ENCODE measurements at regions not wholly inside any gene's neighbourhood (a gene's known extent, or its start where the extent isn't known, plus 50 kb on each side); places are given as distances from the start of the nearest gene placed in this dataset.
A peak's percentile ranks its signal among the peaks of the same experiment; 100 is the strongest.

- DNase-seq (ENCODE audit: low read depth), result no peak
- no peak overlapping the region for H3K4me3 ChIP-seq (ENCODE audit: low read depth, low read length)
- TF ChIP-seq CTCF (IDR thresholded peaks at IDR 0.05; ENCODE audit: insufficient read depth, low read length, poor library complexity, severe bottlenecking), result no peak
These were observed 779.6 kb downstream of the CDH18 start for GRCh38 chr5:19208397-19208796.

GRCh38 chr5:19210886-19211285, 777.1 kb downstream of the CDH18 start:
- TF ChIP-seq CTCF (IDR thresholded peaks at IDR 0.05; ENCODE audit: insufficient read depth, low read length, poor library complexity, severe bottlenecking), result no peak
- Histone ChIP-seq H3K4me3 (ENCODE audit: low read depth, low read length) (no peak overlapping the region), H3K36me3 (ENCODE audit: control insufficient read depth, insufficient read depth, low read length) (no peaks in the 10 kb centered on the region), H3K27me3 (ENCODE audit: control insufficient read depth, insufficient read depth, low read length) (no peaks in the 10 kb centered on the region)
- no peak for DNase-seq (ENCODE audit: low read depth)

More at GRCh38 chr5:19208397-19208796, 779.6 kb downstream of the CDH18 start:
- Histone ChIP-seq H3K36me3 (ENCODE audit: control insufficient read depth, insufficient read depth, low read length) (no peaks in the 10 kb centered on the region), H3K27me3 (ENCODE audit: control insufficient read depth, insufficient read depth, low read length) (no peaks in the 10 kb centered on the region)

- no peaks in the 10 kb centered on the region for H3K27me3 ChIP-seq (ENCODE audit: control insufficient read depth, insufficient read depth, low read length)
- no peaks in the 10 kb centered on the region for H3K36me3 ChIP-seq (ENCODE audit: control insufficient read depth, insufficient read depth, low read length)
- H3K4me3 ChIP-seq (ENCODE audit: low read depth, low read length), result no peak overlapping the region
- no peak for DNase-seq (ENCODE audit: low read depth)
- no peak for TF ChIP-seq CTCF (IDR thresholded peaks at IDR 0.05; ENCODE audit: insufficient read depth, low read length, poor library complexity, severe bottlenecking)
These were observed 758.7 kb downstream of the CDH18 start for GRCh38 chr5:19229179-19229835.

GRCh38 chr5:19233573-19233972, 754.4 kb downstream of the CDH18 start:
- no peaks in the 10 kb centered on the region for H3K27me3 ChIP-seq (ENCODE audit: control insufficient read depth, insufficient read depth, low read length)
- H3K4me3 ChIP-seq (ENCODE audit: low read depth, low read length), result no peak overlapping the region
- no peaks in the 10 kb centered on the region for H3K36me3 ChIP-seq (ENCODE audit: control insufficient read depth, insufficient read depth, low read length)
- no peak for TF ChIP-seq CTCF (IDR thresholded peaks at IDR 0.05; ENCODE audit: insufficient read depth, low read length, poor library complexity, severe bottlenecking)
- no peak for DNase-seq (ENCODE audit: low read depth)

GRCh38 chr5:19235101-19235584, 752.9 kb downstream of the CDH18 start:
- no peak for DNase-seq (ENCODE audit: low read depth)
- Histone ChIP-seq H3K27me3 (ENCODE audit: control insufficient read depth, insufficient read depth, low read length) (no peaks in the 10 kb centered on the region), H3K4me3 (ENCODE audit: low read depth, low read length) (no peak overlapping the region), H3K36me3 (ENCODE audit: control insufficient read depth, insufficient read depth, low read length) (no peaks in the 10 kb centered on the region)
- TF ChIP-seq CTCF (IDR thresholded peaks at IDR 0.05; ENCODE audit: insufficient read depth, low read length, poor library complexity, severe bottlenecking), result no peak

- Histone ChIP-seq H3K4me3 (ENCODE audit: low read depth, low read length) (no peak overlapping the region), H3K36me3 (ENCODE audit: control insufficient read depth, insufficient read depth, low read length) (no peaks in the 10 kb centered on the region)
- no peak for TF ChIP-seq CTCF (IDR thresholded peaks at IDR 0.05; ENCODE audit: insufficient read depth, low read length, poor library complexity, severe bottlenecking)
These were observed 747.8 kb downstream of the CDH18 start for GRCh38 chr5:19240170-19240569.

More at GRCh38 chr5:19240170-19240569, 747.8 kb downstream of the CDH18 start:
- H3K27me3 ChIP-seq (ENCODE audit: control insufficient read depth, insufficient read depth, low read length), result no peaks in the 10 kb centered on the region
- peak; percentile 41 for DNase-seq (ENCODE audit: low read depth)

Data from kidney epithelial cell (primary cell).